GM12878 (cell line): ENCODE measurements at regions not wholly inside any gene's neighbourhood (a gene's known extent, or its start where the extent isn't known, plus 50 kb on each side); places are given as distances from the start of the nearest gene placed in this dataset.

Experiments used
- ATAC-seq: fragments of 200-7000 bp; cut with Tn5 transposase; 3 replicates; pipeline ENCODE4 v1.9.1; 2020; ENCODE audit warnings: mild to moderate bottlenecking, moderate library complexity
- BruUV-seq: library from RNA; stranded (reverse); fragments of 400-500 nt; replicated peaks from 2 replicates; lab custom pipeline; 2021; lab: Mats Ljungman, UMichigan
- CTCF ChIA-PET: fragments of 300-600 bp; sonication (Branson Sonifier 250); formaldehyde crosslinking; extraction: SDS; loops from one replicate; lab custom pipeline; 2021; ENCODE audit warnings: inconsistent platforms; lab: Yijun Ruan, JAX
- POLR2A ChIA-PET: fragments of 350-600 bp; formaldehyde crosslinking; extraction: SDS; loops from one replicate; lab custom pipeline; 2021; ENCODE audit warnings: inconsistent platforms; lab: Charles Lee
- RAD21 ChIA-PET: fragments of 300-600 bp; sonication (Branson Sonifier 250); formaldehyde crosslinking; loops from one replicate; lab custom pipeline; 2023; ENCODE audit warnings: antibody characterized with exemption; ENCODE audit not compliant: unreplicated experiment; lab: Charles Lee
- SMC1A ChIA-PET: fragments of 300-600 bp; sonication (Branson Sonifier 250); formaldehyde crosslinking; loops from one replicate; lab custom pipeline; 2023; ENCODE audit not compliant: unreplicated experiment, uncharacterized antibody; lab: Charles Lee
- DNase-seq: peaks from one replicate; pipeline ENCODE4 v3.0.0-alpha.2; 2011; ENCODE audit warnings: low read depth, low spot score
- FAIRE-seq: peaks from 3 replicates; lab custom pipeline; 2011; peaks lifted over from hg19 to GRCh38; lab: Jason Lieb, UNC
- H2AFZ ChIP-seq: 2 replicates; pipeline ENCODE4 v1.6.0; 2011; ENCODE audit warnings: low read depth, low read length, control low read depth; ENCODE audit not compliant: control insufficient read depth
- H3K27ac ChIP-seq: 2 replicates; pipeline ENCODE4 v1.5.1; 2011; ENCODE audit warnings: control low read depth; ENCODE audit not compliant: control insufficient read depth, insufficient read depth
- H3K27me3 ChIP-seq, 2 experiments: replicated peaks in 1 of 2; 2 replicates each; pipeline versions ENCODE4 v1.6.0 to v1.6.1; 2011; ENCODE audit warnings: low read length in 1 of 2; ENCODE audit not compliant: control insufficient read depth in 2 of 2, insufficient read depth in 2 of 2
- H3K36me3 ChIP-seq, 2 experiments: 2 replicates each; pipeline ENCODE4 v1.5.1; 2011; ENCODE audit warnings: low read length in 1 of 2; ENCODE audit not compliant: control insufficient read depth in 2 of 2, insufficient read depth in 2 of 2
- H3K4me1 ChIP-seq: 2 replicates; pipeline ENCODE4 v1.6.1; 2011; ENCODE audit warnings: mild to moderate bottlenecking, low read length, moderate library complexity, mixed read lengths; ENCODE audit not compliant: control insufficient read depth, insufficient read depth
- H3K4me2 ChIP-seq: 2 replicates; pipeline ENCODE4 v1.6.0; 2011; ENCODE audit warnings: control low read depth; ENCODE audit not compliant: control insufficient read depth, insufficient read depth
- H3K4me3 ChIP-seq: fragments of 200-600 bp; sonication (generic); 2 replicates; pipeline ENCODE4 v1.5.1; 2016
- H3K79me2 ChIP-seq: 2 replicates; pipeline ENCODE4 v1.6.0; 2011; ENCODE audit warnings: low read length; ENCODE audit not compliant: control insufficient read depth, insufficient read depth
- H3K9ac ChIP-seq: 2 replicates; pipeline ENCODE4 v1.8.0; 2011; ENCODE audit warnings: low read length, control low read depth, mixed read lengths; ENCODE audit not compliant: control insufficient read depth, insufficient read depth
- H3K9me3 ChIP-seq: replicated peaks from 3 replicates; pipeline ENCODE4 v1.5.1; 2011; ENCODE audit warnings: mild to moderate bottlenecking, low read length; ENCODE audit not compliant: control insufficient read depth, insufficient read depth
- H4K20me1 ChIP-seq: 2 replicates; pipeline ENCODE4 v1.6.0; 2011; ENCODE audit not compliant: control insufficient read depth, insufficient read depth
- ATF7 ChIP-seq: fragments of 450-650 bp; IDR thresholded peaks from 2 replicates; pipeline ENCODE4 v1.6.1; 2016; ENCODE audit warnings: low read depth, mild to moderate bottlenecking
- CBX3 ChIP-seq: fragments of 200-600 bp; sonication (generic); IDR thresholded peaks from 2 replicates; pipeline ENCODE4 v1.6.1; 2016; ENCODE audit warnings: low read depth, borderline replicate concordance
- GABPA ChIP-seq: IDR thresholded peaks from 2 replicates; pipeline ENCODE4 v1.6.1; 2014; ENCODE audit warnings: antibody characterized with exemption, low read depth, mild to moderate bottlenecking, inconsistent platforms
- IRF4 ChIP-seq: IDR thresholded peaks from 2 replicates; pipeline ENCODE4 v1.6.1; 2011; ENCODE audit warnings: low read depth, low read length
- MYB ChIP-seq: fragments of 150-350 bp; IDR thresholded peaks from 2 replicates; pipeline ENCODE4 v1.6.1; 2014; ENCODE audit warnings: mild to moderate bottlenecking, low read depth, low read length, borderline replicate concordance
- MYC ChIP-seq: IDR thresholded peaks from 2 replicates; pipeline ENCODE4 v1.6.1; 2011; ENCODE audit warnings: mild to moderate bottlenecking, low read length, moderate library complexity, inconsistent platforms; ENCODE audit not compliant: insufficient read depth, insufficient replicate concordance, insufficient read length, severe bottlenecking
- RCOR1 ChIP-seq: conservative IDR thresholded peaks from 2 replicates; pipeline ENCODE4 v1.6.1; 2012; ENCODE audit warnings: low read depth, low read length, improper control_type of control experiment
- SMC3 ChIP-seq: IDR thresholded peaks from 2 replicates; pipeline ENCODE4 v1.6.1; 2011; ENCODE audit warnings: low read length, improper control_type of control experiment, borderline replicate concordance
- STAT3 ChIP-seq: IDR thresholded peaks from 2 replicates; pipeline ENCODE4 v1.6.1; 2011; ENCODE audit warnings: low read depth, low read length, improper control_type of control experiment
- ZBED1 ChIP-seq: IDR thresholded peaks from 2 replicates; pipeline ENCODE4 v1.6.1; 2016; ENCODE audit warnings: borderline replicate concordance
- ZNF207 ChIP-seq: fragments of 450-650 bp; IDR thresholded peaks from 2 replicates; pipeline ENCODE4 v1.6.1; 2014; ENCODE audit warnings: antibody characterized with exemption, mild to moderate bottlenecking, borderline replicate concordance
- ZNF384 ChIP-seq: IDR thresholded peaks from 2 replicates; pipeline ENCODE4 v1.6.1; 2012; ENCODE audit warnings: low read depth, mild to moderate bottlenecking, low read length, improper control_type of control experiment, borderline replicate concordance
- whole genome bisulfite sequencing: methylation state at CpG from one replicate; pipeline ENCODE4 v1.1.6; 2016; ENCODE audit warnings: low lambda C conversion rate; ENCODE audit not compliant: insufficient replicate concordance, insufficient coverage; ENCODE audit errors: missing lambda C conversion rate; 5-methylcytosine and 5-hydroxymethylcytosine counted together
- in situ Hi-C: fragments of 300-500 bp; cut with MboI; formaldehyde crosslinking; loops from 9 replicates; pipeline ENCODE4 v1.14.3; 2018; ENCODE audit warnings: mixed read lengths
- intact Hi-C: fragments of 100-400 bp; cut with micrococcal nuclease; formaldehyde crosslinking; loops from one replicate; pipeline ENCODE4 v1.14.2; 2022; ENCODE audit not compliant: unreplicated experiment
- TF ChIP-seq, protein P1 (sequence below), 3 experiments: IDR thresholded peaks in 2 of 3; conservative IDR thresholded peaks in 1 of 3; 2 replicates each; pipeline ENCODE4 v1.5.1; 2011; ENCODE audit warnings: low read depth in 3 of 3, low read length in 3 of 3, mild to moderate bottlenecking in 3 of 3, control low read depth in 2 of 3, moderate library complexity in 2 of 3, inconsistent platforms in 1 of 3, mixed read lengths in 1 of 3; ENCODE audit not compliant: control insufficient read depth in 2 of 3, insufficient read depth in 1 of 3; ENCODE audit errors: extremely low read depth in 1 of 3
- TF ChIP-seq, protein P2 (sequence below): fragments of 450-650 bp; formaldehyde crosslinking; IDR thresholded peaks from 2 replicates; pipeline ENCODE4 v1.4.0; 2022; ENCODE audit warnings: mild to moderate bottlenecking, moderate library complexity

DNA sequence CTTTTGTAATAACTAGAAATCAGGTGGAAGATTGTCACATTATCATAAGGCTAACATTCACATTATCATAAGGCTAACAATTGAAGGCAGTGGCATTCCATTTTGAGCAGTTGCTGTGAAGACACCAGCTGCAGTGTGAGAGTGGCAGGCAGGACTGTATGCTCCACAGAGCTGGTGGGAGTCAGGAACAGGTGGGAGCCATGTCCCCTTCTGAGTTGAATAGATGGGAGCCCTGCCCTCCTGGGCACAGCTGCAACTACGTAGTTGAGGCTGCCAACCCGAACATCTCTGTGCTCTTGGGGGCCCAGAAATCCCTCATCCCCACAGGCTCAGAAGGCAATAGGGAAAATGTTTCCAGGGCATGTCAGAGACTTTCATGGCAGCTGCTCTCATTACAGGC, 1627.6 kb downstream of the SI start:
- ATAC-seq (no peak), DNase-seq (no peak), FAIRE-seq (no peak)
- Histone ChIP-seq H3K36me3 (no peaks in the 10 kb centered on the region), H3K79me2 (no peaks in the 10 kb centered on the region), H3K9ac (no peak overlapping the region), H3K4me1 (no peaks in the 10 kb centered on the region), H3K4me2 (no peak overlapping the region), H3K27ac (no peak overlapping the region), H3K27me3 (no peaks in the 10 kb centered on the region), H4K20me1 (no peaks in the 10 kb centered on the region), H3K9me3 (no peaks in the 10 kb centered on the region), H2AFZ (no peak overlapping the region), H3K4me3 (no peak overlapping the region)
- no TSS peak for BruUV-seq
- POLR2A ChIA-PET: no interaction called here
- in situ Hi-C loops (no loop called here), intact Hi-C loops (no loop called here)
- TF ChIP-seq ZNF207: no peak
- TF ChIP-seq SMC3: no peak
- no peak for TF ChIP-seq CBX3
- TF ChIP-seq IRF4: no peak
- TF ChIP-seq ZNF384: no peak
- RAD21 ChIA-PET: no interaction called here
- CTCF ChIA-PET: interaction anchor here (1.0 kb wide), 1 partner anchor 12 kb away, joined by 3 read pairs; no protein-coding TSS in a partner anchor
- WGBS: 0% methylated on average over 2 of the region's 2 CpGs
- SMC1A ChIA-PET: interaction anchor here (0.5 to 1.5 kb wide), 2 partner anchors 10 to 367 kb away, joined by 4 read pairs; no protein-coding TSS in a partner anchor

DNA sequence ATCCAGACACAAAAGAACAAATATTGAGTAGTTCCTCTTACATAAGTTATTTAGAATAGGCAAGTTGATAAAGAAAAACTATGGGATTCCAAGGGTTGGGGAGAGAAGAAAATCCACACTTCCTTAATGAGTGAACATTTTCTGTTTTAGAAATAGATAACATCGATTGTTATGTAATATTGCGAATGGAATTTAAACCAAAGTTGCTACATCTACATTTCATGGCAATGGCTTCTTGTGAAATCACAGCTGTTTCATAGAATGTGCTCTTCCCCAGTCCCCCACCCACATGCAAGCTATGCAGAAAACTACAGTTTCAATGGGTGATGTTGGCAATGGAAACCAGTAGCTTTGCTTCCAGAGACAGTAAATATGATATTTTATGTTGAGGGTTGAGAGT, 1639.5 kb downstream of the SI start:
- no TSS peak for BruUV-seq
- intact Hi-C loops: no loop called here
- FAIRE-seq: no peak
- Histone ChIP-seq H4K20me1 (no peaks in the 10 kb centered on the region), H3K4me1 (no peaks in the 10 kb centered on the region), H3K4me2 (no peak overlapping the region), H3K27me3 (no peaks in the 10 kb centered on the region), H3K36me3 (no peaks in the 10 kb centered on the region), H2AFZ (no peak overlapping the region), H3K79me2 (no peaks in the 10 kb centered on the region), H3K4me3 (no peak overlapping the region), H3K9me3 (no peaks in the 10 kb centered on the region), H3K9ac (no peak overlapping the region), H3K27ac (no peak overlapping the region)
- ChIA-PET POLR2A (no interaction called here), CTCF (no interaction called here), SMC1A (no interaction called here), RAD21 (no interaction called here)
- ATAC-seq: no peak
- 51% methylated on average over 2 of the region's 2 CpGs for WGBS
- DNase-seq: no peak
- in situ Hi-C loops: no loop called here
- TF ChIP-seq STAT3: no peak
- TF ChIP-seq, protein P1, sequence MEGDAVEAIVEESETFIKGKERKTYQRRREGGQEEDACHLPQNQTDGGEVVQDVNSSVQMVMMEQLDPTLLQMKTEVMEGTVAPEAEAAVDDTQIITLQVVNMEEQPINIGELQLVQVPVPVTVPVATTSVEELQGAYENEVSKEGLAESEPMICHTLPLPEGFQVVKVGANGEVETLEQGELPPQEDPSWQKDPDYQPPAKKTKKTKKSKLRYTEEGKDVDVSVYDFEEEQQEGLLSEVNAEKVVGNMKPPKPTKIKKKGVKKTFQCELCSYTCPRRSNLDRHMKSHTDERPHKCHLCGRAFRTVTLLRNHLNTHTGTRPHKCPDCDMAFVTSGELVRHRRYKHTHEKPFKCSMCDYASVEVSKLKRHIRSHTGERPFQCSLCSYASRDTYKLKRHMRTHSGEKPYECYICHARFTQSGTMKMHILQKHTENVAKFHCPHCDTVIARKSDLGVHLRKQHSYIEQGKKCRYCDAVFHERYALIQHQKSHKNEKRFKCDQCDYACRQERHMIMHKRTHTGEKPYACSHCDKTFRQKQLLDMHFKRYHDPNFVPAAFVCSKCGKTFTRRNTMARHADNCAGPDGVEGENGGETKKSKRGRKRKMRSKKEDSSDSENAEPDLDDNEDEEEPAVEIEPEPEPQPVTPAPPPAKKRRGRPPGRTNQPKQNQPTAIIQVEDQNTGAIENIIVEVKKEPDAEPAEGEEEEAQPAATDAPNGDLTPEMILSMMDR (IDR thresholded peaks at IDR 0.05 in 2 of 3, conservative IDR thresholded peaks at IDR 0.05 in 1 of 3; ENCODE audit: control insufficient read depth in 2 of 3, extremely low read depth in 1 of 3, insufficient read depth in 1 of 3, low read depth in 3 of 3, low read length in 3 of 3): no peak
- TF ChIP-seq, protein P2, sequence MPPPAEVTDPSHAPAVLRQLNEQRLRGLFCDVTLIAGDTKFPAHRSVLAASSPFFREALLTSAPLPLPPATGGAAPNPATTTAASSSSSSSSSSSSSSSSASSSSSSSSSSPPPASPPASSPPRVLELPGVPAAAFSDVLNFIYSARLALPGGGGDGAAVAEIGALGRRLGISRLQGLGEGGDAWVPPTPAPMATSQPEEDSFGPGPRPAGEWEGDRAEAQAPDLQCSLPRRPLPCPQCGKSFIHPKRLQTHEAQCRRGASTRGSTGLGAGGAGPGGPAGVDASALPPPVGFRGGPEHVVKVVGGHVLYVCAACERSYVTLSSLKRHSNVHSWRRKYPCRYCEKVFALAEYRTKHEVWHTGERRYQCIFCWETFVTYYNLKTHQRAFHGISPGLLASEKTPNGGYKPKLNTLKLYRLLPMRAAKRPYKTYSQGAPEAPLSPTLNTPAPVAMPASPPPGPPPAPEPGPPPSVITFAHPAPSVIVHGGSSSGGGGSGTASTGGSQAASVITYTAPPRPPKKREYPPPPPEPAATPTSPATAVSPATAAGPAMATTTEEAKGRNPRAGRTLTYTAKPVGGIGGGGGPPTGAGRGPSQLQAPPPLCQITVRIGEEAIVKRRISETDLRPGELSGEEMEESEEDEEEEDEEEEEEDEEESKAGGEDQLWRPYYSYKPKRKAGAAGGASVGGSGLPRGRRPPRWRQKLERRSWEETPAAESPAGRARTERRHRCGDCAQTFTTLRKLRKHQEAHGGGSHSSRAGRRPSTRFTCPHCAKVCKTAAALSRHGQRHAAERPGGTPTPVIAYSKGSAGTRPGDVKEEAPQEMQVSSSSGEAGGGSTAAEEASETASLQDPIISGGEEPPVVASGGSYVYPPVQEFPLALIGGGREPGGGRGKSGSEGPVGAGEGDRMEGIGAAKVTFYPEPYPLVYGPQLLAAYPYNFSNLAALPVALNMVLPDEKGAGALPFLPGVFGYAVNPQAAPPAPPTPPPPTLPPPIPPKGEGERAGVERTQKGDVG (CRISPR knock-in tag): no peak
- no peak for TF ChIP-seq MYC
- TF ChIP-seq MYB: no peak
- no peak for TF ChIP-seq RCOR1
- no peak for TF ChIP-seq ZBED1
- TF ChIP-seq GABPA: no peak
- no peak for TF ChIP-seq ZNF384
- TF ChIP-seq ATF7: no peak
